K562 (cell line): ENCODE measurements at regions not wholly inside any gene's neighbourhood (a gene's known extent, or its start where the extent isn't known, plus 50 kb on each side); places are given as distances from the start of the nearest gene placed in this dataset.

Experiments used
- BCLAF1 ChIP-seq, 2 experiments: fragments of 450-650 bp in 1 of 2; IDR thresholded peaks; 2 replicates each; pipeline ENCODE4 v1.6.1; 2011 to 2017; ENCODE audit warnings: low read depth in 2 of 2, antibody characterized with exemption in 1 of 2, borderline replicate concordance in 1 of 2, low read length in 1 of 2, mild to moderate bottlenecking in 1 of 2, mixed read lengths in 1 of 2; ENCODE audit not compliant: control insufficient read depth in 1 of 2
- E2F5 ChIP-seq: sonication (generic); formaldehyde crosslinking; IDR thresholded peaks from 2 replicates; pipeline ENCODE4 v1.8.0; 2022; ENCODE audit warnings: mild to moderate bottlenecking, missing genetic modification reagents
- KDM2B ChIP-seq: fragments of 250-450 bp; sonication (Bioruptor Pico); IDR thresholded peaks from 2 replicates; pipeline ENCODE4 v1.8.0; 2021; ENCODE audit warnings: mild to moderate bottlenecking, moderate library complexity
- MBD2 ChIP-seq: sonication (generic); IDR thresholded peaks from 2 replicates; pipeline ENCODE4 v1.6.1; 2016; ENCODE audit warnings: low read depth, borderline replicate concordance
- REST ChIP-seq, 2 experiments: fragments of 450-650 bp; formaldehyde crosslinking in 1 of 2; IDR thresholded peaks; 2 replicates each; pipeline versions ENCODE4 v1.4.0 to v1.6.1; 2014 to 2020; ENCODE audit warnings: mild to moderate bottlenecking in 2 of 2, borderline replicate concordance in 1 of 2, low read depth in 1 of 2
- SMARCA5 ChIP-seq: fragments of 450-650 bp; IDR thresholded peaks from 2 replicates; pipeline ENCODE4 v1.6.1; 2016
- SMARCC2 ChIP-seq: fragments of 450-650 bp; IDR thresholded peaks from 2 replicates; pipeline ENCODE4 v1.6.1; 2017; ENCODE audit warnings: antibody characterized with exemption, moderate library complexity, mild to moderate bottlenecking, low read depth
- TBL1XR1 ChIP-seq, 2 experiments: IDR thresholded peaks; 2 replicates each; pipeline ENCODE4 v1.6.1; 2012; ENCODE audit warnings: improper control_type of control experiment in 2 of 2, low read length in 2 of 2, mild to moderate bottlenecking in 1 of 2
- ZBTB12 ChIP-seq: fragments of 250-450 bp; sonication (Bioruptor Pico); IDR thresholded peaks from 2 replicates; pipeline ENCODE4 v1.4.0; 2020
- ZBTB5 ChIP-seq: fragments of 450-650 bp; IDR thresholded peaks from 2 replicates; pipeline ENCODE4 v1.6.1; 2017; ENCODE audit warnings: antibody characterized with exemption
- ZBTB8A ChIP-seq: fragments of 450-650 bp; IDR thresholded peaks from 2 replicates; pipeline ENCODE4 v1.6.1; 2018; ENCODE audit warnings: mild to moderate bottlenecking, moderate library complexity; ENCODE audit not compliant: partially characterized antibody

- TF ChIP-seq E2F5 (CRISPR knock-in tag) (no peak), ZBTB12 (CRISPR knock-in tag) (no peak), TBL1XR1 (IDR thresholded peaks at IDR 0.05; ENCODE audit: low read length in 2 of 2) (0 out of 4 replicates have a peak, but pooled peaks of 1 of the 2 experiments have one; percentile 18), SMARCA5 (no peak), BCLAF1 (IDR thresholded peaks at IDR 0.05; ENCODE audit: borderline replicate concordance in 1 of 2, control insufficient read depth in 1 of 2, low read depth in 2 of 2, low read length in 1 of 2) (no peak), SMARCC2 (peak; percentile 73; the same call in 1 of the 2 replicates), MBD2 (no peak), ZBTB5 (no peak), ZBTB8A (no peak), REST (IDR thresholded peaks at IDR 0.05; ENCODE audit: borderline replicate concordance) (peak; percentile 18; the same call in 1 of the 2 replicates), REST (CRISPR knock-in tag; IDR thresholded peaks at IDR 0.05; ENCODE audit: low read depth) (no peak), KDM2B (no peak)
Observed at GRCh38 chr6:105892577-105893262, 193.4 kb upstream of the PRDM1 start (continued).
